ENCODE measurements at regions not wholly inside any gene's neighbourhood (a gene's known extent, or its start where the extent isn't known, plus 50 kb on each side); places are given as distances from the start of the nearest gene placed in this dataset.

GRCh38 chr13:81659984-81660383 lies 1319.1 kb upstream of the SPRY2 start:
- no peak overlapping the region for H3K4me3 ChIP-seq (ENCODE audit: low read length)
- TF ChIP-seq, protein P1, sequence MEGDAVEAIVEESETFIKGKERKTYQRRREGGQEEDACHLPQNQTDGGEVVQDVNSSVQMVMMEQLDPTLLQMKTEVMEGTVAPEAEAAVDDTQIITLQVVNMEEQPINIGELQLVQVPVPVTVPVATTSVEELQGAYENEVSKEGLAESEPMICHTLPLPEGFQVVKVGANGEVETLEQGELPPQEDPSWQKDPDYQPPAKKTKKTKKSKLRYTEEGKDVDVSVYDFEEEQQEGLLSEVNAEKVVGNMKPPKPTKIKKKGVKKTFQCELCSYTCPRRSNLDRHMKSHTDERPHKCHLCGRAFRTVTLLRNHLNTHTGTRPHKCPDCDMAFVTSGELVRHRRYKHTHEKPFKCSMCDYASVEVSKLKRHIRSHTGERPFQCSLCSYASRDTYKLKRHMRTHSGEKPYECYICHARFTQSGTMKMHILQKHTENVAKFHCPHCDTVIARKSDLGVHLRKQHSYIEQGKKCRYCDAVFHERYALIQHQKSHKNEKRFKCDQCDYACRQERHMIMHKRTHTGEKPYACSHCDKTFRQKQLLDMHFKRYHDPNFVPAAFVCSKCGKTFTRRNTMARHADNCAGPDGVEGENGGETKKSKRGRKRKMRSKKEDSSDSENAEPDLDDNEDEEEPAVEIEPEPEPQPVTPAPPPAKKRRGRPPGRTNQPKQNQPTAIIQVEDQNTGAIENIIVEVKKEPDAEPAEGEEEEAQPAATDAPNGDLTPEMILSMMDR (conservative IDR thresholded peaks at IDR 0.05; ENCODE audit: low read depth, low read length) = no peak
- no peak for DNase-seq (ENCODE audit: low read depth)

GRCh38 chr13:81658598-81659370 lies 1317.9 kb upstream of the SPRY2 start:
- no peak overlapping the region for H3K4me3 ChIP-seq (ENCODE audit: low read length)
- TF ChIP-seq, protein P1 (conservative IDR thresholded peaks at IDR 0.05; ENCODE audit: low read depth, low read length) = no peak
- no peak for DNase-seq (ENCODE audit: low read depth)

DNA sequence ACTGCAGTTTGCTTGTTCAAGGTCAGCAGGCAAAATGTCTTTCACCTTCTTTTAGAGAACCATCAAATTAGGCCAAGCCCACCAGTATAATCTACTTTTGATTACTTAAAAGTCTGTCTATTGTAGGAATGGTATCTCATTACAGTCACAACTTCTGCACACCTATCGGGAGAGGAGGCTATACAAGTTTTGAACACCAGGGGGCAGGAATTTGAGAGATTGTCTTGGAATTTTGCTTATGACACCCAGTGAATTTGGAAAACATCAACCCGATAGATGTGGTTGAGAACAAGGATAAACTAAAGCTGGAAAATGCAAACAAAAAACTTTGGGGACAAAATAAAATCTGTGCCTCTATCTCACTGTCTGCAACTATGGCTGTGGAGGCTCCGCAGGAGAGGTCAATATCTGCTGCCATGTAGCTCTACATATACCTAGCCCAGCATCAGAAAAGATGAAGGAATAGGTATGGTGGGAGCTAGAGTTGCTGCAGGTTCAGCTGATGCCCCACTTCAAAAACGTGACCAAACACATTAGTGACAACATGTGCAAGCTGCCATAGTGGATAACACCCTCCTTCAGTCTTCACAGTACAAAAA lies 1299.2 kb upstream of the SPRY2 start:
- TF ChIP-seq, protein P1 (conservative IDR thresholded peaks at IDR 0.05; ENCODE audit: low read depth, low read length) = peak; percentile 63
- DNase-seq (ENCODE audit: low read depth) = no peak

DNA sequence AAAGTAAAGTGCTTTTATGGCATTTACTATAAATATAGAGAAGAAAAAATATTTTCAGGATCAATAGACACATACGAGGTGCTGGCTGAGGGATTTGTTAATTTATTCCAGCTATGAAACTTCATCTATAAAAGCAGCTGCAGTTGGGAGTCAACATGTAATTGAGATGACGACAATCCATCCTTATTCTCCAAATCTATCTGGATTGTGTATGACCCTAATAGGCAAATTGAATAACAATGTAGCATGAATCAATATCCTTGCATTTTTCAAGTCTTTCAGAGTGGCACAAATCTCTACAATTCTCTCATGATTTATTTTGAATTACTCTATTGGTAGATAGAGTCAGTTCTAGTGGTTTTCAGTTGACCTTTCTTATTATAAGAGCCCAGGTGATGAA lies 1296.5 kb upstream of the SPRY2 start:
- no peak for DNase-seq (ENCODE audit: low read depth)
- no peak overlapping the region for H3K4me3 ChIP-seq (ENCODE audit: low read length)
- TF ChIP-seq, protein P1 (conservative IDR thresholded peaks at IDR 0.05; ENCODE audit: low read depth, low read length) = no peak

More for the DNA sequence above, 1299.2 kb upstream of the SPRY2 start:
- H3K4me3 ChIP-seq (ENCODE audit: low read length) = no peak overlapping the region

DNA sequence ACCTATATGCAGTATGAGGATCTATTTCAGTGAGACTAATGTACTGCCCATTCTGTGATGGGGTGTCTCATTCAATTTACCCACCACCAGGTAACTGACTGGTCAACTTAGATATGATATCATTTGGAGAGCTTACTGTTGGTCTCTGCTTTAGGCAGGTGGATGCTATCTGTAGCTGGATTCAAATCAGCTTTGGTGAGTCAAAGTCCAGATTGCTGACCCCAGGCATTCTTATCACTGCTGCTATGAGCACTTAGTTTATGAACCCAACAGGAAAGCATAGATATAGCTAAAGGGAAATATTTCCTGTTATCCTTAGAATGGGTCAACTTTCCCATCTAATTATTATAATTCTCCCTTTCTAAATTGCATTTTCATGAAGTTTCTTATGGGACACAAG lies 1295.2 kb upstream of the SPRY2 start:
- TF ChIP-seq, protein P1 (conservative IDR thresholded peaks at IDR 0.05; ENCODE audit: low read depth, low read length) = no peak
- H3K4me3 ChIP-seq (ENCODE audit: low read length) = no peak overlapping the region
- no peak for DNase-seq (ENCODE audit: low read depth)

DNA sequence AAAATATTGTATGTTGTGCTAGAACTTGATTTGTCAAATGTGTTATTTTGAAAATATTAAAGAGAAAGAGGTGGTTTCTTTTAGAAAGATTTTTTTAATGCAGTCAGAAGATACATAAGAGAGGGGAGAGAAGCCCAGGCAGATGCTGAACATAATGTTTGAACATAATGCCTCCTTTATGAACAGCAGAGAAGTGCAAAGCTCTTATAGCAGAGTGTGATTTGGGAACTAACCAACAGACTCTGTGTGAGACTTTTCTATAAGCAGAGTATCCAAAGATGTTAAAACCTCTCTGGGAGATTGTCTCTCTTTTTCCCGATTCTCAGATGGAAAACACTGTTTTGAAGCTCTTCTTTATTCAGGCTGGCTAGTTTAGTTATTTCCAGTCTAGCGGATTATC lies 1274.1 kb upstream of the SPRY2 start:
- no peak for DNase-seq (ENCODE audit: low read depth)
- no peak overlapping the region for H3K4me3 ChIP-seq (ENCODE audit: low read length)
- TF ChIP-seq, protein P1 (conservative IDR thresholded peaks at IDR 0.05; ENCODE audit: low read depth, low read length) = no peak

DNA sequence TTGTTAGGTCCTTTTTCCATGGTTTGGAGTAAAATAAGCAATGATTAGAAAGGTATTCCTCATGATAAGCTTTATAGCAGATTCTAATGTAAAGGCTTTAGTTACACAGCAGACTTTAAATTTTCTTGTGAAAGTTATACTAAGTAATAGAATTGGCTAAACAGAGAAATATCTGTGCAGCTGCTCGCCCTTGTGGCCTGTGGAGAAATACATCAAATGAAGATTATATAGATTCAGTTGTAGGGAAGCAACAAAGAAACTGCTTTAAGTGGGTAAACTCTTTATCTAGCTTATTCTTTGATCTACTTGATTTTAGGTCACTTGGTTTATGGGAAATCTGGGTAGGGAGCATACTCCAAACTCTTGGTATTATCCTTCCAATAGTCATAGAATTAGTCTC lies 1269.7 kb upstream of the SPRY2 start:
- no peak overlapping the region for H3K4me3 ChIP-seq (ENCODE audit: low read length)
- no peak for DNase-seq (ENCODE audit: low read depth)
- TF ChIP-seq, protein P1 (conservative IDR thresholded peaks at IDR 0.05; ENCODE audit: low read depth, low read length) = peak; percentile 16
